ENCODE measurements at regions not wholly inside any gene's neighbourhood (a gene's known extent, or its start where the extent isn't known, plus 50 kb on each side); places are given as distances from the start of the nearest gene placed in this dataset.

DNA sequence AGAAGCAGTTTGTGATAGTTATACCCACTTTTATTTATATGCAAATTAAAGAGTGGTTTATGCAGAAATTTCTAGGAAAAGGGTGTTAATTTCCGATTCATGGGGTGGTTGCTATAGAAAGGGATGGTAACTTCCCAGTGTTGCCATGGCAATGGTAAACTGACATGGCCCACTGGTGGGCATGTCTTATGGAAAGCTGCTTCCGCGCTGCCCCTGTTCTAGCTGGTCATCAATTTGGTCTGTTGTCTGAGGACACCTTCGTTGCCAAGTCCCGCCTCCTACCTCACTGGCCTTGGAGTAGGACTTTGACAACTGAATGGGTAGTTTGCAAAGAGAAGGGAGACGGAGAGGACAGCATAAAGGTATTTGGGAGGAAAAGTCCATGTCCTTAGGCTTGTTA is 74.0 kb upstream of the SMIM23 start:
- TF ChIP-seq, protein P1, sequence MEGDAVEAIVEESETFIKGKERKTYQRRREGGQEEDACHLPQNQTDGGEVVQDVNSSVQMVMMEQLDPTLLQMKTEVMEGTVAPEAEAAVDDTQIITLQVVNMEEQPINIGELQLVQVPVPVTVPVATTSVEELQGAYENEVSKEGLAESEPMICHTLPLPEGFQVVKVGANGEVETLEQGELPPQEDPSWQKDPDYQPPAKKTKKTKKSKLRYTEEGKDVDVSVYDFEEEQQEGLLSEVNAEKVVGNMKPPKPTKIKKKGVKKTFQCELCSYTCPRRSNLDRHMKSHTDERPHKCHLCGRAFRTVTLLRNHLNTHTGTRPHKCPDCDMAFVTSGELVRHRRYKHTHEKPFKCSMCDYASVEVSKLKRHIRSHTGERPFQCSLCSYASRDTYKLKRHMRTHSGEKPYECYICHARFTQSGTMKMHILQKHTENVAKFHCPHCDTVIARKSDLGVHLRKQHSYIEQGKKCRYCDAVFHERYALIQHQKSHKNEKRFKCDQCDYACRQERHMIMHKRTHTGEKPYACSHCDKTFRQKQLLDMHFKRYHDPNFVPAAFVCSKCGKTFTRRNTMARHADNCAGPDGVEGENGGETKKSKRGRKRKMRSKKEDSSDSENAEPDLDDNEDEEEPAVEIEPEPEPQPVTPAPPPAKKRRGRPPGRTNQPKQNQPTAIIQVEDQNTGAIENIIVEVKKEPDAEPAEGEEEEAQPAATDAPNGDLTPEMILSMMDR (IDR thresholded peaks at IDR 0.05; ENCODE audit: low read depth, low read length) = no peak
- TF ChIP-seq EZH2phosphoT487 (IDR thresholded peaks at IDR 0.05; ENCODE audit: low read depth) = no peak
